ENCODE measurements at regions not wholly inside any gene's neighbourhood (a gene's known extent, or its start where the extent isn't known, plus 50 kb on each side); places are given as distances from the start of the nearest gene placed in this dataset.

DNA sequence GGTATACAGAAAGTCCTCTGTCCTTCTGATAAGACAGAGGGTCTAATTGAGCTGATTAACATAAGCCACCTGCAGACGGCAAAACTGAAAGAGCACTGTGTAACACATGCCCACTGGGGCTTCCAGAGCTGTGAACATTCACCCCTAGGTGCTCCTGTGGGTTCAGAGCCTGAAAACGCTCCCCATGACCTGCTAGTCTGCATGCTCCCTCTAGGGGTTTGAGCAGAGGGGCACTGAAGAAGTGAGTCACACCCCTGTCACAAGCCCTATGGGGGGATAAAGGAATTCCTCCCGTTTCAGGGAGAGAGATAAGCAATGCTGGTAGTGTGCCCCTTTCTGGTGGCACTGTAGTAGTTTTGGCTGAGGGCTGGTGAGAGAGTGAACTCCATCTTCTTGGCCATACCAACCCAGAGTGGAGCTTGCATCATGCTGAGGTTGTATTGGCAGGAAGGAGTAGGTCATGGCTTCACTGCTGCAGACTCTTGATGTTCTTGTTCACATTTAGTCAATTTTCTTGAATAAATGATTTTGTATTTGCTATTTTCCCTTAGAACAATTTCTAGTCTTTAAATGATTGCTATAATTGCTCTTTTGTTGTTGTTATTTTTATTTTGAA lies 637.5 kb upstream of the MAN1A1 start:
- no peak overlapping the region for H2BK20ac ChIP-seq (ENCODE audit: low read length)
- H4K5ac ChIP-seq (ENCODE audit: insufficient read length, low read depth, low read length), result no peak overlapping the region
- no peaks in the 10 kb centered on the region for H3K23me2 ChIP-seq (ENCODE audit: low read depth, low read length)
- H3K14ac ChIP-seq (ENCODE audit: insufficient read length), result no peak overlapping the region
- DNase-seq (ENCODE audit: low read depth in 1 of 2, low spot score in 2 of 2) (no peak), FAIRE-seq (no peak)
- no peak overlapping the region for H3K4ac ChIP-seq (replicated peaks; ENCODE audit: insufficient read length, low read depth, low read length)
- H2BK5ac ChIP-seq (ENCODE audit: low read depth, low read length), result no peak overlapping the region
- H3K27me3 ChIP-seq (replicated peaks in 1 of 4; ENCODE audit: control insufficient read depth in 3 of 4, extremely low read depth in 1 of 4, insufficient read depth in 3 of 4, low read length in 3 of 4), result no peaks in the 10 kb centered on the region
- H3K27ac ChIP-seq (ENCODE audit: low read depth, low read length), result no peak overlapping the region
- no peak overlapping the region for H2AK5ac ChIP-seq (ENCODE audit: low read depth, low read length)
- no peaks in the 10 kb centered on the region for H3K36me3 ChIP-seq (ENCODE audit: control insufficient read depth in 2 of 4, insufficient read depth in 4 of 4, low read length in 3 of 4)
- no peak overlapping the region for H2BK120ac ChIP-seq (replicated peaks; ENCODE audit: low read depth, low read length)
- no peaks in the 10 kb centered on the region for H3K4me1 ChIP-seq (replicated peaks in 1 of 4; ENCODE audit: control insufficient read depth in 3 of 4, insufficient read depth in 4 of 4, low read length in 3 of 4)
- H4K8ac ChIP-seq (ENCODE audit: extremely low read depth, insufficient read depth, low read length), result no peak overlapping the region
- no peak overlapping the region for H2BK15ac ChIP-seq (ENCODE audit: low read length)
- no peak overlapping the region for H3K23ac ChIP-seq (ENCODE audit: insufficient read length)
- no peak overlapping the region for H2AFZ ChIP-seq (ENCODE audit: low read length)
- H3K9me3 ChIP-seq (ENCODE audit: insufficient read depth in 2 of 2, low read depth in 1 of 2, low read length in 1 of 2), result no peaks in the 10 kb centered on the region
- ChIA-PET CTCF (ENCODE audit: partially characterized antibody) (interaction anchor here (0.6 to 3.2 kb wide), 7 partner anchors 9 to 245 kb away, joined by 3 to 24 read pairs (median 4); no protein-coding TSS in a partner anchor), POLR2A (ENCODE audit: partially characterized antibody) (no interaction called here)
- H2BK12ac ChIP-seq (ENCODE audit: low read depth, low read length), result peak overlapping the region; percentile 87; the same call in 1 of the 2 replicates
- 82% methylated on average over 3 of the region's 3 CpGs; no CpG with 5 or more reads in 1 of the 2 experiments for WGBS, 2 experiments (ENCODE audit: extremely low coverage in 1 of 2, insufficient coverage in 1 of 2, insufficient read length in 1 of 2, insufficient replicate concordance in 2 of 2, low coverage in 1 of 2, low lambda C conversion rate in 2 of 2, missing lambda C conversion rate in 1 of 2)
- no peak overlapping the region for H3K56ac ChIP-seq (replicated peaks; ENCODE audit: insufficient read length, low read depth, low read length)
- H3K9ac ChIP-seq (replicated peaks in 1 of 4; ENCODE audit: extremely low read depth in 1 of 4, low read depth in 3 of 4, low read length in 3 of 4), result no peak overlapping the region
- H3K79me2 ChIP-seq (ENCODE audit: control insufficient read depth in 1 of 2, insufficient read depth in 2 of 2, low read length in 2 of 2), result no peaks in the 10 kb centered on the region
- H3K4me3 ChIP-seq (ENCODE audit: extremely low read depth in 1 of 4, insufficient read depth in 2 of 4, low read depth in 3 of 4, low read length in 4 of 4), result no peak overlapping the region
- TF ChIP-seq, protein P1, sequence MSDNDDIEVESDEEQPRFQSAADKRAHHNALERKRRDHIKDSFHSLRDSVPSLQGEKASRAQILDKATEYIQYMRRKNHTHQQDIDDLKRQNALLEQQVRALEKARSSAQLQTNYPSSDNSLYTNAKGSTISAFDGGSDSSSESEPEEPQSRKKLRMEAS (IDR thresholded peaks at IDR 0.05), result no peak
- TF ChIP-seq CTCF (IDR thresholded peaks at IDR 0.05; ENCODE audit: control extremely low read depth in 1 of 3, insufficient read depth in 1 of 3, low read depth in 1 of 3, low read length in 3 of 3), result peak; percentile 20 to 46 (median 31)
- peak in 1 of 2 experiments; percentile 38; a peak in 2 of 4 replicates for TF ChIP-seq RAD21 (IDR thresholded peaks at IDR 0.05 in 1 of 2, conservative IDR thresholded peaks at IDR 0.05 in 1 of 2; ENCODE audit: low read depth in 2 of 2, low read length in 2 of 2)
- TF ChIP-seq PHF8 (conservative IDR thresholded peaks at IDR 0.05; ENCODE audit: low read depth, low read length), result no peak
- TF ChIP-seq RXRA (IDR thresholded peaks at IDR 0.05; ENCODE audit: insufficient read depth, low read depth, low read length), result no peak
- no peak for TF ChIP-seq TEAD4 (IDR thresholded peaks at IDR 0.05; ENCODE audit: low read depth, low read length)
- no peak for TF ChIP-seq SIX5 (IDR thresholded peaks at IDR 0.05; ENCODE audit: low read depth, low read length)
- TF ChIP-seq HDAC6 (IDR thresholded peaks at IDR 0.05; ENCODE audit: low read depth, low read length), result no peak
- no peak for TF ChIP-seq EZH2 (IDR thresholded peaks at IDR 0.05; ENCODE audit: low read depth, low read length, severe bottlenecking)
- no peak overlapping the region for H3K18ac ChIP-seq (ENCODE audit: extremely low read depth, low read length)
- H3K4me2 ChIP-seq (ENCODE audit: insufficient read depth in 1 of 2, low read depth in 2 of 2, low read length in 2 of 2), result no peak overlapping the region
- H3K79me1 ChIP-seq (ENCODE audit: low read depth, low read length), result no peaks in the 10 kb centered on the region
- no peak overlapping the region for H4K91ac ChIP-seq (replicated peaks; ENCODE audit: insufficient read length, low read length)
- no peaks in the 10 kb centered on the region for H4K20me1 ChIP-seq (replicated peaks in 1 of 2; ENCODE audit: control insufficient read depth in 1 of 2, insufficient read depth in 2 of 2, low read length in 2 of 2)
